ENCODE measurements at regions not wholly inside any gene's neighbourhood (a gene's known extent, or its start where the extent isn't known, plus 50 kb on each side); places are given as distances from the start of the nearest gene placed in this dataset.

GRCh38 chr5:91534332-91534731, 151.2 kb upstream of the ARRDC3 start:
- no peaks in the 10 kb centered on the region for H3K27me3 ChIP-seq (replicated peaks in 1 of 4; ENCODE audit: control extremely low read depth in 1 of 4, control insufficient read depth in 3 of 4, insufficient read depth in 4 of 4, low read length in 3 of 4)
- no peak for TF ChIP-seq CTCF (IDR thresholded peaks at IDR 0.05)
- no peak for TF ChIP-seq EZH2 (IDR thresholded peaks at IDR 0.05; ENCODE audit: borderline replicate concordance, insufficient read depth, low read depth, low read length, poor library complexity, severe bottlenecking)
- H3K4me3 ChIP-seq (ENCODE audit: control extremely low read depth in 1 of 5, extremely low read depth in 1 of 5, insufficient read depth in 1 of 5, low read depth in 2 of 5, low read length in 4 of 5) = no peak overlapping the region
- no peaks in the 10 kb centered on the region for H3K4me1 Mint-ChIP-seq
- no peaks in the 10 kb centered on the region for H3K27me3 Mint-ChIP-seq
- no peak overlapping the region for H3K27ac ChIP-seq (ENCODE audit: low read length in 2 of 2)
- no peak overlapping the region for H3K9ac ChIP-seq (ENCODE audit: low read length)
- no peaks in the 10 kb centered on the region for H3K4me1 ChIP-seq (ENCODE audit: control insufficient read depth in 2 of 2, insufficient read depth in 2 of 2, low read length in 2 of 2)
- no peak overlapping the region for H3K27ac Mint-ChIP-seq
- intact Hi-C loops (cut with micrococcal nuclease) = no loop called here
- no peak for ATAC-seq (ENCODE audit: low read depth)
- no peaks in the 10 kb centered on the region for H3K9me3 ChIP-seq (ENCODE audit: control extremely low read depth in 1 of 3, control insufficient read depth in 2 of 3, insufficient read depth in 1 of 3, low read length in 2 of 3)
- ChIA-PET CTCF (no interaction called here), POLR2A (no interaction called here)
- WGBS (ENCODE audit: insufficient coverage) = no CpG with 5 or more reads among the region's 3 CpGs
- no peaks in the 10 kb centered on the region for H3K79me2 ChIP-seq (ENCODE audit: control insufficient read depth, insufficient read depth, low read length)
- no peak for DNase-seq
- no peaks in the 10 kb centered on the region for H3K36me3 ChIP-seq (replicated peaks in 1 of 2; ENCODE audit: control extremely low read depth in 1 of 2, control insufficient read depth in 1 of 2, extremely low read depth in 1 of 2, insufficient read depth in 2 of 2, low read length in 1 of 2)
- H3K9me3 Mint-ChIP-seq (ENCODE audit: insufficient read depth) = peaks cover 2% of the 10 kb centered on the region
- no peak overlapping the region for H3K4me2 ChIP-seq (replicated peaks; ENCODE audit: low read depth, low read length, poor library complexity, severe bottlenecking)
- no peak overlapping the region for H2AFZ ChIP-seq (ENCODE audit: insufficient read depth, low read depth, low read length, poor library complexity, severe bottlenecking)
- H3K4me3 Mint-ChIP-seq = no peak overlapping the region
- H4K20me1 ChIP-seq (ENCODE audit: control insufficient read depth, insufficient read depth, low read length, poor library complexity, severe bottlenecking) = no peaks in the 10 kb centered on the region

- H3K27me3 Mint-ChIP-seq = no peaks in the 10 kb centered on the region
- Histone ChIP-seq H3K36me3 (replicated peaks in 1 of 2; ENCODE audit: control extremely low read depth in 1 of 2, control insufficient read depth in 1 of 2, extremely low read depth in 1 of 2, insufficient read depth in 2 of 2, low read length in 1 of 2) (no peaks in the 10 kb centered on the region), H3K4me1 (ENCODE audit: control insufficient read depth in 2 of 2, insufficient read depth in 2 of 2, low read length in 2 of 2) (no peaks in the 10 kb centered on the region), H3K27me3 (replicated peaks in 1 of 4; ENCODE audit: control extremely low read depth in 1 of 4, control insufficient read depth in 3 of 4, insufficient read depth in 4 of 4, low read length in 3 of 4) (no peaks in the 10 kb centered on the region), H2AFZ (ENCODE audit: insufficient read depth, low read depth, low read length, poor library complexity, severe bottlenecking) (no peak overlapping the region), H3K4me2 (replicated peaks; ENCODE audit: low read depth, low read length, poor library complexity, severe bottlenecking) (no peak overlapping the region), H3K9ac (ENCODE audit: low read length) (no peak overlapping the region), H3K79me2 (ENCODE audit: control insufficient read depth, insufficient read depth, low read length) (no peaks in the 10 kb centered on the region), H3K4me3 (ENCODE audit: control extremely low read depth in 1 of 5, extremely low read depth in 1 of 5, insufficient read depth in 1 of 5, low read depth in 2 of 5, low read length in 4 of 5) (no peak overlapping the region), H3K27ac (ENCODE audit: low read length in 2 of 2) (no peak overlapping the region), H4K20me1 (ENCODE audit: control insufficient read depth, insufficient read depth, low read length, poor library complexity, severe bottlenecking) (no peaks in the 10 kb centered on the region), H3K9me3 (ENCODE audit: control extremely low read depth in 1 of 3, control insufficient read depth in 2 of 3, insufficient read depth in 1 of 3, low read length in 2 of 3) (no peaks in the 10 kb centered on the region)
- no peak overlapping the region for H3K27ac Mint-ChIP-seq
- CTCF ChIA-PET = no interaction called here
- ATAC-seq (ENCODE audit: low read depth) = no peak
- POLR2A ChIA-PET = no interaction called here
- no peaks in the 10 kb centered on the region for H3K4me1 Mint-ChIP-seq
- TF ChIP-seq EZH2 (IDR thresholded peaks at IDR 0.05; ENCODE audit: borderline replicate concordance, insufficient read depth, low read depth, low read length, poor library complexity, severe bottlenecking) (no peak), CTCF (IDR thresholded peaks at IDR 0.05) (no peak)
- no peak overlapping the region for H3K4me3 Mint-ChIP-seq
- no CpG with 5 or more reads among the region's 1 CpG for WGBS (ENCODE audit: insufficient coverage)
- H3K9me3 Mint-ChIP-seq (ENCODE audit: insufficient read depth) = peaks cover 4% of the 10 kb centered on the region
- intact Hi-C loops (cut with micrococcal nuclease) = no loop called here
- no peak for DNase-seq
These were observed 149.7 kb upstream of the ARRDC3 start for GRCh38 chr5:91532779-91533178.

Data from B cell (primary cell).